A673 (cell line): ENCODE measurements at regions not wholly inside any gene's neighbourhood (a gene's known extent, or its start where the extent isn't known, plus 50 kb on each side); places are given as distances from the start of the nearest gene placed in this dataset.

Experiments used
- CTCF ChIP-seq: fragments of 300-800, 200-600 bp; sonication (generic); conservative IDR thresholded peaks from 2 replicates; pipeline ENCODE4 v1.5.1; 2017; ENCODE audit warnings: low read depth, mild to moderate bottlenecking, antibody characterized with exemption, low read length, moderate library complexity, mixed read lengths
- EZH2 ChIP-seq: fragments of 200-600 bp; sonication (generic); IDR thresholded peaks from 2 replicates; pipeline ENCODE4 v1.6.1; 2017; ENCODE audit warnings: borderline replicate concordance, low read depth, mild to moderate bottlenecking, mixed read lengths, antibody characterized with exemption, low read length; ENCODE audit not compliant: poor library complexity, severe bottlenecking

- no peak for TF ChIP-seq EZH2
- TF ChIP-seq CTCF = no peak
Measured at GRCh38 chr14:98175436-98175835, 1096.6 kb downstream of the BCL11B start.
